DMS 273 treated with DMSO at 0.1 percent for 48 hours (cell line): ENCODE measurements at regions not wholly inside any gene's neighbourhood (a gene's known extent, or its start where the extent isn't known, plus 50 kb on each side); places are given as distances from the start of the nearest gene placed in this dataset.
"Not testable (repeated sequence)": the region's sequence is repeated elsewhere in the genome, so short reads cannot be mapped to it uniquely, and the experiment has no call there.

Experiments
- DNase-seq: peaks from one replicate; lab custom pipeline; 2025; lab: John Stamatoyannopoulos, UW

- no peak for DNase-seq
Measured at GRCh38 chr18:70781860-70782453, 493.1 kb downstream of the SOCS6 start.

- DNase-seq = not testable (repeated sequence)
Measured at GRCh38 chr18:70766254-70766653, 477.4 kb downstream of the SOCS6 start.

GRCh38 chr18:70762812-70763211 is 474.0 kb downstream of the SOCS6 start:
- no peak for DNase-seq

- no peak for DNase-seq
Measured at GRCh38 chr18:70758780-70759179, 469.9 kb downstream of the SOCS6 start.

GRCh38 chr18:70754486-70754885 is 465.6 kb downstream of the SOCS6 start:
- DNase-seq = no peak

- DNase-seq = no peak
Measured at GRCh38 chr18:70732916-70733315, 444.1 kb downstream of the SOCS6 start.

GRCh38 chr18:70732188-70732587 is 443.3 kb downstream of the SOCS6 start:
- no peak for DNase-seq

GRCh38 chr18:70720607-70721006 is 431.8 kb downstream of the SOCS6 start:
- DNase-seq = no peak

GRCh38 chr18:70709720-70710119 is 420.9 kb downstream of the SOCS6 start:
- DNase-seq = no peak

GRCh38 chr18:70709144-70709543 is 420.3 kb downstream of the SOCS6 start:
- DNase-seq = no peak

GRCh38 chr18:70705831-70706416 is 417.1 kb downstream of the SOCS6 start:
- no peak for DNase-seq

- no peak for DNase-seq
Measured at GRCh38 chr18:70700496-70700895, 411.7 kb downstream of the SOCS6 start.

GRCh38 chr18:70698574-70698973 is 409.7 kb downstream of the SOCS6 start:
- no peak for DNase-seq

GRCh38 chr18:70693246-70693645 is 404.4 kb downstream of the SOCS6 start:
- DNase-seq = peak; percentile 31

GRCh38 chr18:70689765-70690164 is 400.9 kb downstream of the SOCS6 start:
- not testable (repeated sequence) for DNase-seq

GRCh38 chr18:70688286-70688685 is 399.4 kb downstream of the SOCS6 start:
- DNase-seq = no peak

- DNase-seq = no peak
Measured at GRCh38 chr18:70684821-70685220, 396.0 kb downstream of the SOCS6 start.

GRCh38 chr18:70683263-70683662 is 394.4 kb downstream of the SOCS6 start:
- DNase-seq = no peak

- DNase-seq = no peak
Measured at GRCh38 chr18:70674896-70675295, 386.1 kb downstream of the SOCS6 start.

- DNase-seq = no peak
Measured at GRCh38 chr18:70673831-70674230, 385.0 kb downstream of the SOCS6 start.

GRCh38 chr18:70672581-70672980 is 383.7 kb downstream of the SOCS6 start:
- no peak for DNase-seq

- DNase-seq = peak; percentile 42
Measured at GRCh38 chr18:70671889-70672565, 383.2 kb downstream of the SOCS6 start.

- no peak for DNase-seq
Measured at GRCh38 chr18:70666936-70667335, 378.1 kb downstream of the SOCS6 start.

- no peak for DNase-seq
Measured at GRCh38 chr18:70663141-70663540, 374.3 kb downstream of the SOCS6 start.
